ENCODE measurements at regions not wholly inside any gene's neighbourhood (a gene's known extent, or its start where the extent isn't known, plus 50 kb on each side); places are given as distances from the start of the nearest gene placed in this dataset.

DNA sequence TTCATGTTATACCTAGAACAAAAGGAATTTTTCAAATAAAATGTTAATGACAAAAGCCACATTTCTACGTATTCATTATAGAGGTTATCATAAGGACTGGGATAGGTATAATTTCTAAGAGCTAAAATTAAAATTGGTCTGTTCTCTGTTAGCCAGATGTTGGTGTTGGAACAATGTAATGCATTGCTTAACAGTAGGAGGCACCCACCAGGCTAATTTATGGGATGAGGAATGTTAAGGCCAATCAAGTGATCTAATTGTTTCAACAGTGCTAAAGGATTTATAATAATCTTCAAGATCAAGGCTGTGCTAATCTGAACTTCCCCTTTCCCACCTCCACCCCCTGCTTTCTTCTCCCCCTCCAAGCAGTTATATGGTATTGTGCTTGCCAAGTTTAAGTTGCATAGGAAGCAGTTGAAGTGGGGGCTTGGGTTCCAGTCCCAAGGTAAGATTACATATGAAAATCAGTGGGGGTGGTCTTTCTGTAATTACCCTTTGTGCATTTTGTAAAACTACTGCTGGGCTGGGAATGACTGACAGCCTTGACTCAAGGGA is 89.2 kb upstream of the BACH2 start:
- no peak for DNase-seq
- no peak for TF ChIP-seq EZH2 (IDR thresholded peaks at IDR 0.05; ENCODE audit: low read depth)
- TF ChIP-seq, protein P1, sequence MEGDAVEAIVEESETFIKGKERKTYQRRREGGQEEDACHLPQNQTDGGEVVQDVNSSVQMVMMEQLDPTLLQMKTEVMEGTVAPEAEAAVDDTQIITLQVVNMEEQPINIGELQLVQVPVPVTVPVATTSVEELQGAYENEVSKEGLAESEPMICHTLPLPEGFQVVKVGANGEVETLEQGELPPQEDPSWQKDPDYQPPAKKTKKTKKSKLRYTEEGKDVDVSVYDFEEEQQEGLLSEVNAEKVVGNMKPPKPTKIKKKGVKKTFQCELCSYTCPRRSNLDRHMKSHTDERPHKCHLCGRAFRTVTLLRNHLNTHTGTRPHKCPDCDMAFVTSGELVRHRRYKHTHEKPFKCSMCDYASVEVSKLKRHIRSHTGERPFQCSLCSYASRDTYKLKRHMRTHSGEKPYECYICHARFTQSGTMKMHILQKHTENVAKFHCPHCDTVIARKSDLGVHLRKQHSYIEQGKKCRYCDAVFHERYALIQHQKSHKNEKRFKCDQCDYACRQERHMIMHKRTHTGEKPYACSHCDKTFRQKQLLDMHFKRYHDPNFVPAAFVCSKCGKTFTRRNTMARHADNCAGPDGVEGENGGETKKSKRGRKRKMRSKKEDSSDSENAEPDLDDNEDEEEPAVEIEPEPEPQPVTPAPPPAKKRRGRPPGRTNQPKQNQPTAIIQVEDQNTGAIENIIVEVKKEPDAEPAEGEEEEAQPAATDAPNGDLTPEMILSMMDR (conservative IDR thresholded peaks at IDR 0.05): no peak
- Histone ChIP-seq H3K27me3 (ENCODE audit: insufficient read depth, low read depth) (no peaks in the 10 kb centered on the region), H3K9me2 (ENCODE audit: insufficient read depth) (no peaks in the 10 kb centered on the region), H3K36me3 (ENCODE audit: low read depth) (no peaks in the 10 kb centered on the region), H3K9me3 (ENCODE audit: insufficient read depth, low read depth) (no peaks in the 10 kb centered on the region), H3K4me1 (replicated peaks; ENCODE audit: insufficient read depth) (no peaks in the 10 kb centered on the region), H3K79me2 (ENCODE audit: low read depth) (no peaks in the 10 kb centered on the region), H4K20me1 (ENCODE audit: insufficient read depth) (no peaks in the 10 kb centered on the region), H3K27ac (no peak overlapping the region), H3K4me2 (no peak overlapping the region), H3F3A (ENCODE audit: insufficient read depth, low read depth) (no peaks in the 10 kb centered on the region), H3K4me3 (no peak overlapping the region), H2AFZ (no peak overlapping the region)
- intact Hi-C loops (cut with micrococcal nuclease; ENCODE audit: unreplicated experiment): no loop called here
- BruUV-seq (replicated peaks): no TSS peak
- CTCF ChIA-PET: interaction anchor here (1.9 kb wide), 1 partner anchor 93 kb away, joined by 4 read pairs; no protein-coding TSS in a partner anchor
- POLR2A ChIA-PET (ENCODE audit: unreplicated experiment): interaction anchor here (0.6 kb wide), 1 partner anchor 10 kb away, joined by 14 read pairs; no protein-coding TSS in a partner anchor

DNA sequence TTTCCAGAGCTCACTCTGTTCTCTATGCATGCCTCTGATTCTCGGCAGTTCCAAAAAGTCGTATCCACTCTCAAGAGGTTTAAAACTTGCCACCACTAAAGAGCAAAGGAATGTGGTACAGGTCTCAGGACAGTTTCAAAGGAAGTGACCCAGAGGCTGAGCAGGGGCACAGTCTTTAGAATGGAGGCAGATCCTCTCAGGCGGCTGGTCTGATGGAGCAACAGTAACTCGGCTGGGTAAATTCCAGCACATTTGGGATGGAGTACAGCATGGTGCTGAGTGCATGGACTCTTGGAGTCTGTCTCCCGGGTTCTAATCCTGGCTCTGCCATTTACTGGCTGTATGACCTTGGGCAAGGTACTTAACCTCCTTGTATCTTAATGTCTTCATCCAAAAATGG is 88.1 kb upstream of the BACH2 start:
- H3K4me1 ChIP-seq (replicated peaks; ENCODE audit: insufficient read depth): no peaks in the 10 kb centered on the region
- intact Hi-C loops (cut with micrococcal nuclease; ENCODE audit: unreplicated experiment): no loop called here
- H3K27ac ChIP-seq: no peak overlapping the region
- no peak overlapping the region for H3K4me2 ChIP-seq
- no TSS peak for BruUV-seq (replicated peaks)
- H3K79me2 ChIP-seq (ENCODE audit: low read depth): no peaks in the 10 kb centered on the region
- TF ChIP-seq EZH2 (IDR thresholded peaks at IDR 0.05; ENCODE audit: low read depth): no peak
- TF ChIP-seq, protein P1 (conservative IDR thresholded peaks at IDR 0.05): no peak
- no peak for DNase-seq
- H4K20me1 ChIP-seq (ENCODE audit: insufficient read depth): no peaks in the 10 kb centered on the region
- H3K4me3 ChIP-seq: no peak overlapping the region
- POLR2A ChIA-PET (ENCODE audit: unreplicated experiment): interaction anchor here (0.6 kb wide), 1 partner anchor 8 kb away, joined by 6 read pairs; no protein-coding TSS in a partner anchor
- no peaks in the 10 kb centered on the region for H3K9me3 ChIP-seq (ENCODE audit: insufficient read depth, low read depth)
- CTCF ChIA-PET: no interaction called here
- no peak overlapping the region for H2AFZ ChIP-seq
- no peaks in the 10 kb centered on the region for H3K9me2 ChIP-seq (ENCODE audit: insufficient read depth)
- no peaks in the 10 kb centered on the region for H3K27me3 ChIP-seq (ENCODE audit: insufficient read depth, low read depth)
- no peaks in the 10 kb centered on the region for H3K36me3 ChIP-seq (ENCODE audit: low read depth)
- H3F3A ChIP-seq (ENCODE audit: insufficient read depth, low read depth): no peaks in the 10 kb centered on the region

DNA sequence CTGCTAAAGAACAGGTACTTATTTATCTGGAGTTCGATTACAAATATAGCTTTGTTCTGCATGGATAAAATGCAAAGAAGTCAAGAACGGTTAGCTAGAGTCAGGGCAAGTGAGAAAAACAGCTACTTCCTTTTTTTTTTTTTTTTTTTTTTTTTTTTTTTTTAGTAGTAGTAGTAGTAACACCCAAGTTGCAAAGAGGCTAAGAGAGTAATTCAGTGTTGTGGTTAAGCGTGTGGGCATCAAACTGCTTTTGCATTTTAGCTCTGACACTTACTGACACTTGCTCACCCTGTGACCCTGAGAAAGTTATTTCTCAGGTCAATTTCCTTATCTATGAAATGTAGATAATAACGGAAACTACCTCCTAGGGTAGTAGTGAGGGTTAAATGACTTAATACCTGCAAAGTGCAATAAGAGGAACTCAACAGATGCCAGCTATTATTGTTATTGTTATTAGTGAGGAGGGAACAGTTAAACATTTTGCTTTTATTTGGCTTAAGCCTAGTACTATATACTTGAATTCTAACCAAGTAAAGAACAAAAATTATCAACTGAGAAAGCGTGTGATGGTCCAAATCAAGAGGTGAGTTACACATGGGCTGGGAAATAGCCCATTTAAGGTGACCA is 86.7 kb upstream of the BACH2 start:
- Histone ChIP-seq H3K4me3 (no peak overlapping the region), H3K27ac (no peak overlapping the region), H3K4me2 (no peak overlapping the region), H2AFZ (no peak overlapping the region), H3K4me1 (replicated peaks; ENCODE audit: insufficient read depth) (no peaks in the 10 kb centered on the region), H3F3A (ENCODE audit: insufficient read depth, low read depth) (no peaks in the 10 kb centered on the region), H3K27me3 (ENCODE audit: insufficient read depth, low read depth) (no peaks in the 10 kb centered on the region), H3K9me3 (ENCODE audit: insufficient read depth, low read depth) (no peaks in the 10 kb centered on the region), H4K20me1 (ENCODE audit: insufficient read depth) (no peaks in the 10 kb centered on the region), H3K9me2 (ENCODE audit: insufficient read depth) (no peaks in the 10 kb centered on the region), H3K79me2 (ENCODE audit: low read depth) (no peaks in the 10 kb centered on the region), H3K36me3 (ENCODE audit: low read depth) (no peaks in the 10 kb centered on the region)
- no peak for DNase-seq
- TF ChIP-seq, protein P1 (conservative IDR thresholded peaks at IDR 0.05): no peak
- TF ChIP-seq EZH2 (IDR thresholded peaks at IDR 0.05; ENCODE audit: low read depth): no peak
- POLR2A ChIA-PET (ENCODE audit: unreplicated experiment): no interaction called here
- CTCF ChIA-PET: interaction anchor here (0.6 kb wide), 1 partner anchor 889 kb away, joined by 6 read pairs; no protein-coding TSS in a partner anchor
- BruUV-seq (replicated peaks): no TSS peak
- intact Hi-C loops (cut with micrococcal nuclease; ENCODE audit: unreplicated experiment): no loop called here

Measured in PC-9 (cell line).